HL-60 (cell line): ENCODE measurements at regions not wholly inside any gene's neighbourhood (a gene's known extent, or its start where the extent isn't known, plus 50 kb on each side); places are given as distances from the start of the nearest gene placed in this dataset.

Experiments used
- GABPA ChIP-seq: IDR thresholded peaks from 2 replicates; pipeline ENCODE4 v1.6.1; 2012; ENCODE audit warnings: low read depth
- POLR2AphosphoS5 ChIP-seq: IDR thresholded peaks from 2 replicates; pipeline ENCODE4 v1.6.1; 2012; ENCODE audit warnings: low read depth
- SPI1 ChIP-seq: IDR thresholded peaks from 2 replicates; pipeline ENCODE4 v1.6.1; 2012; ENCODE audit warnings: low read depth, mild to moderate bottlenecking, borderline replicate concordance
- TF ChIP-seq, protein P1 (sequence below): IDR thresholded peaks from one replicate; pipeline ENCODE4 v1.5.1; 2011; ENCODE audit warnings: low read length, control low read depth, inconsistent platforms; ENCODE audit not compliant: insufficient read depth
- TF ChIP-seq, protein P2 (sequence below): IDR thresholded peaks from 2 replicates; pipeline ENCODE4 v1.6.1; 2012; ENCODE audit warnings: low read depth; ENCODE audit not compliant: insufficient replicate concordance

- TF ChIP-seq, protein P1, sequence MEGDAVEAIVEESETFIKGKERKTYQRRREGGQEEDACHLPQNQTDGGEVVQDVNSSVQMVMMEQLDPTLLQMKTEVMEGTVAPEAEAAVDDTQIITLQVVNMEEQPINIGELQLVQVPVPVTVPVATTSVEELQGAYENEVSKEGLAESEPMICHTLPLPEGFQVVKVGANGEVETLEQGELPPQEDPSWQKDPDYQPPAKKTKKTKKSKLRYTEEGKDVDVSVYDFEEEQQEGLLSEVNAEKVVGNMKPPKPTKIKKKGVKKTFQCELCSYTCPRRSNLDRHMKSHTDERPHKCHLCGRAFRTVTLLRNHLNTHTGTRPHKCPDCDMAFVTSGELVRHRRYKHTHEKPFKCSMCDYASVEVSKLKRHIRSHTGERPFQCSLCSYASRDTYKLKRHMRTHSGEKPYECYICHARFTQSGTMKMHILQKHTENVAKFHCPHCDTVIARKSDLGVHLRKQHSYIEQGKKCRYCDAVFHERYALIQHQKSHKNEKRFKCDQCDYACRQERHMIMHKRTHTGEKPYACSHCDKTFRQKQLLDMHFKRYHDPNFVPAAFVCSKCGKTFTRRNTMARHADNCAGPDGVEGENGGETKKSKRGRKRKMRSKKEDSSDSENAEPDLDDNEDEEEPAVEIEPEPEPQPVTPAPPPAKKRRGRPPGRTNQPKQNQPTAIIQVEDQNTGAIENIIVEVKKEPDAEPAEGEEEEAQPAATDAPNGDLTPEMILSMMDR, result no peak
- TF ChIP-seq, protein P2, sequence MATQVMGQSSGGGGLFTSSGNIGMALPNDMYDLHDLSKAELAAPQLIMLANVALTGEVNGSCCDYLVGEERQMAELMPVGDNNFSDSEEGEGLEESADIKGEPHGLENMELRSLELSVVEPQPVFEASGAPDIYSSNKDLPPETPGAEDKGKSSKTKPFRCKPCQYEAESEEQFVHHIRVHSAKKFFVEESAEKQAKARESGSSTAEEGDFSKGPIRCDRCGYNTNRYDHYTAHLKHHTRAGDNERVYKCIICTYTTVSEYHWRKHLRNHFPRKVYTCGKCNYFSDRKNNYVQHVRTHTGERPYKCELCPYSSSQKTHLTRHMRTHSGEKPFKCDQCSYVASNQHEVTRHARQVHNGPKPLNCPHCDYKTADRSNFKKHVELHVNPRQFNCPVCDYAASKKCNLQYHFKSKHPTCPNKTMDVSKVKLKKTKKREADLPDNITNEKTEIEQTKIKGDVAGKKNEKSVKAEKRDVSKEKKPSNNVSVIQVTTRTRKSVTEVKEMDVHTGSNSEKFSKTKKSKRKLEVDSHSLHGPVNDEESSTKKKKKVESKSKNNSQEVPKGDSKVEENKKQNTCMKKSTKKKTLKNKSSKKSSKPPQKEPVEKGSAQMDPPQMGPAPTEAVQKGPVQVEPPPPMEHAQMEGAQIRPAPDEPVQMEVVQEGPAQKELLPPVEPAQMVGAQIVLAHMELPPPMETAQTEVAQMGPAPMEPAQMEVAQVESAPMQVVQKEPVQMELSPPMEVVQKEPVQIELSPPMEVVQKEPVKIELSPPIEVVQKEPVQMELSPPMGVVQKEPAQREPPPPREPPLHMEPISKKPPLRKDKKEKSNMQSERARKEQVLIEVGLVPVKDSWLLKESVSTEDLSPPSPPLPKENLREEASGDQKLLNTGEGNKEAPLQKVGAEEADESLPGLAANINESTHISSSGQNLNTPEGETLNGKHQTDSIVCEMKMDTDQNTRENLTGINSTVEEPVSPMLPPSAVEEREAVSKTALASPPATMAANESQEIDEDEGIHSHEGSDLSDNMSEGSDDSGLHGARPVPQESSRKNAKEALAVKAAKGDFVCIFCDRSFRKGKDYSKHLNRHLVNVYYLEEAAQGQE, result no peak
- TF ChIP-seq POLR2AphosphoS5, result no peak
- TF ChIP-seq SPI1, result peak; percentile 8; the same call in 1 of the 2 replicates
- no peak for TF ChIP-seq GABPA
Observed at GRCh38 chr6:140271759-140272377, 897.4 kb upstream of the CITED2 start.
